ENCODE measurements at regions not wholly inside any gene's neighbourhood (a gene's known extent, or its start where the extent isn't known, plus 50 kb on each side); places are given as distances from the start of the nearest gene placed in this dataset.

- DNase-seq: no peak
Observed at GRCh38 chr2:45172142-45172541, 162.9 kb upstream of the SIX2 start.

GRCh38 chr2:45171136-45171501 lies 161.9 kb upstream of the SIX2 start:
- DNase-seq: no peak

- DNase-seq: no peak
Observed at GRCh38 chr2:45170191-45171135, 161.2 kb upstream of the SIX2 start.

- peak; percentile 47 for DNase-seq
Observed at GRCh38 chr2:45169339-45170190, 160.3 kb upstream of the SIX2 start.

- DNase-seq: peak; percentile 44
Observed at GRCh38 chr2:45168711-45169338, 159.6 kb upstream of the SIX2 start.

- DNase-seq: no peak
Observed at GRCh38 chr2:45167920-45168629, 158.8 kb upstream of the SIX2 start.

- peak; percentile 58 for DNase-seq
Observed at GRCh38 chr2:45166229-45166890, 157.1 kb upstream of the SIX2 start.

- DNase-seq: no peak
Observed at GRCh38 chr2:45162711-45163110, 153.5 kb upstream of the SIX2 start.

- DNase-seq: peak; percentile 67
Observed at GRCh38 chr2:45156605-45157004, 147.4 kb upstream of the SIX2 start.

- peak; percentile 54 for DNase-seq
Observed at GRCh38 chr2:45154606-45155155, 145.4 kb upstream of the SIX2 start.

GRCh38 chr2:45154144-45154543 lies 144.9 kb upstream of the SIX2 start:
- no peak for DNase-seq

- peak; percentile 79 for DNase-seq
Observed at GRCh38 chr2:45153121-45153520, 143.9 kb upstream of the SIX2 start.

GRCh38 chr2:45152691-45153090 lies 143.4 kb upstream of the SIX2 start:
- DNase-seq: no peak

- DNase-seq: no peak
Observed at GRCh38 chr2:45145073-45145899, 136.0 kb upstream of the SIX2 start.

- DNase-seq: no peak
Observed at GRCh38 chr2:45141883-45142866, 132.9 kb upstream of the SIX2 start.

- DNase-seq: no peak
Observed at GRCh38 chr2:45140675-45141074, 131.4 kb upstream of the SIX2 start.

GRCh38 chr2:45138904-45139303 lies 129.7 kb upstream of the SIX2 start:
- no peak for DNase-seq

- no peak for DNase-seq
Observed at GRCh38 chr2:45137966-45138695, 128.9 kb upstream of the SIX2 start.

GRCh38 chr2:45134726-45135125 lies 125.5 kb upstream of the SIX2 start:
- DNase-seq: no peak

Data from NCI-H82 (cell line).